SK-N-DZ (cell line): ENCODE measurements at regions not wholly inside any gene's neighbourhood (a gene's known extent, or its start where the extent isn't known, plus 50 kb on each side); places are given as distances from the start of the nearest gene placed in this dataset.
A peak's percentile ranks its signal among the peaks of the same experiment; 100 is the strongest.
"Not testable (repeated sequence)": the region's sequence is repeated elsewhere in the genome, so short reads cannot be mapped to it uniquely, and the experiment has no call there.

Experiments used
- DNase-seq: peaks from one replicate; pipeline ENCODE4 v3.0.0-alpha.2; 2015; ENCODE audit warnings: low spot score

GRCh38 chr13:105709181-105709580, 826.3 kb downstream of the EFNB2 start:
- no peak for DNase-seq

- no peak for DNase-seq
Observed at GRCh38 chr13:105703843-105704242, 831.6 kb downstream of the EFNB2 start.

- DNase-seq = no peak
Observed at GRCh38 chr13:105702441-105702840, 833.0 kb downstream of the EFNB2 start.

- DNase-seq = peak; percentile 1
Observed at GRCh38 chr13:105692769-105693168, 842.7 kb downstream of the EFNB2 start.

GRCh38 chr13:105684216-105684615, 851.2 kb downstream of the EFNB2 start:
- no peak for DNase-seq

- DNase-seq = no peak
Observed at GRCh38 chr13:105679838-105680237, 855.6 kb downstream of the EFNB2 start.

- no peak for DNase-seq
Observed at GRCh38 chr13:105678072-105678471, 857.4 kb downstream of the EFNB2 start.

- DNase-seq = no peak
Observed at GRCh38 chr13:105672881-105673280, 862.6 kb downstream of the EFNB2 start.

GRCh38 chr13:105671131-105671530, 864.3 kb downstream of the EFNB2 start:
- DNase-seq = not testable (repeated sequence)

- no peak for DNase-seq
Observed at GRCh38 chr13:105670179-105670990, 865.1 kb downstream of the EFNB2 start.

GRCh38 chr13:105665284-105665683, 870.2 kb downstream of the EFNB2 start:
- DNase-seq = no peak

- no peak for DNase-seq
Observed at GRCh38 chr13:105663182-105663581, 872.3 kb downstream of the EFNB2 start.

GRCh38 chr13:105660561-105660960, 874.9 kb downstream of the EFNB2 start:
- DNase-seq = no peak

GRCh38 chr13:105658431-105658830, 877.0 kb downstream of the EFNB2 start:
- no peak for DNase-seq

- no peak for DNase-seq
Observed at GRCh38 chr13:105655046-105655445, 880.4 kb downstream of the EFNB2 start.

GRCh38 chr13:105643966-105644365, 891.5 kb downstream of the EFNB2 start:
- no peak for DNase-seq

GRCh38 chr13:105642511-105642958, 892.9 kb downstream of the EFNB2 start:
- DNase-seq = no peak

GRCh38 chr13:105641121-105641520, 894.3 kb downstream of the EFNB2 start:
- DNase-seq = no peak

- DNase-seq = no peak
Observed at GRCh38 chr13:105638426-105638825, 897.0 kb downstream of the EFNB2 start.

- no peak for DNase-seq
Observed at GRCh38 chr13:105634059-105634458, 901.4 kb downstream of the EFNB2 start.

GRCh38 chr13:105630431-105630830, 905.0 kb downstream of the EFNB2 start:
- no peak for DNase-seq

- DNase-seq = no peak
Observed at GRCh38 chr13:105627270-105627669, 908.2 kb downstream of the EFNB2 start.

- no peak for DNase-seq
Observed at GRCh38 chr13:105625691-105626090, 909.8 kb downstream of the EFNB2 start.
